ENCODE measurements at regions not wholly inside any gene's neighbourhood (a gene's known extent, or its start where the extent isn't known, plus 50 kb on each side); places are given as distances from the start of the nearest gene placed in this dataset.

- TF ChIP-seq POLR2A (IDR thresholded peaks at IDR 0.05; ENCODE audit: low read length) (no peak), GATA1 (IDR thresholded peaks at IDR 0.05; ENCODE audit: low read depth, low read length) (no peak)
These were observed 199.4 kb downstream of the AUH start for GRCh38 chr9:91162311-91162710.
